ENCODE measurements at regions not wholly inside any gene's neighbourhood (a gene's known extent, or its start where the extent isn't known, plus 50 kb on each side); places are given as distances from the start of the nearest gene placed in this dataset.

GRCh38 chr1:164902491-164902890 lies 343.5 kb downstream of the PBX1 start:
- TF ChIP-seq CTCF (conservative IDR thresholded peaks at IDR 0.05; ENCODE audit: low read depth in 2 of 2) (no peak), EZH2 (IDR thresholded peaks at IDR 0.05; ENCODE audit: low read depth, unreplicated experiment) (no peak), POLR2AphosphoS5 (IDR thresholded peaks at IDR 0.05; ENCODE audit: low read depth) (no peak), REST (IDR thresholded peaks at IDR 0.05; ENCODE audit: unreplicated experiment) (no peak)

Measured in GM23338 (cell line).